GM13976 (cell line): ENCODE measurements at regions not wholly inside any gene's neighbourhood (a gene's known extent, or its start where the extent isn't known, plus 50 kb on each side); places are given as distances from the start of the nearest gene placed in this dataset.
"Not testable (repeated sequence)": the region's sequence is repeated elsewhere in the genome, so short reads cannot be mapped to it uniquely, and the experiment has no call there.

ENCODE experiments used
- DNase-seq: peaks from one replicate; pipeline ENCODE4 v3.0.0; 2012; ENCODE audit warnings: low spot score
- CTCF ChIP-seq: IDR thresholded peaks from 2 replicates; pipeline ENCODE4 v1.5.1; 2012; ENCODE audit warnings: borderline replicate concordance, mild to moderate bottlenecking; ENCODE audit not compliant: insufficient read depth; ENCODE audit errors: extremely low read depth, missing control alignments, control extremely low read depth
- in situ Hi-C: fragments of 300-500 bp; cut with MboI; formaldehyde crosslinking; loops from one replicate; pipeline ENCODE4 v1.12.0; 2022; ENCODE audit warnings: low sequenced_read_pairs, mixed read lengths, inconsistent platforms; ENCODE audit not compliant: unreplicated experiment

GRCh38 chr3:8157640-8158039 is 344.0 kb upstream of the LMCD1 start:
- no peak for TF ChIP-seq CTCF
- in situ Hi-C loops = no loop called here
- DNase-seq = no peak

- no peak for DNase-seq
- in situ Hi-C loops = no loop called here
- no peak for TF ChIP-seq CTCF
These were observed 337.5 kb upstream of the LMCD1 start for GRCh38 chr3:8164145-8164544.

- in situ Hi-C loops = no loop called here
- DNase-seq = no peak
- no peak for TF ChIP-seq CTCF
These were observed 335.6 kb upstream of the LMCD1 start for GRCh38 chr3:8166014-8166413.

GRCh38 chr3:8170971-8171508 is 330.6 kb upstream of the LMCD1 start:
- in situ Hi-C loops = no loop called here
- no peak for TF ChIP-seq CTCF
- no peak for DNase-seq

- no peak for TF ChIP-seq CTCF
- DNase-seq = no peak
- in situ Hi-C loops = no loop called here
These were observed 327.7 kb upstream of the LMCD1 start for GRCh38 chr3:8173892-8174291.

- DNase-seq, in situ Hi-C loops: not testable (repeated sequence)
These were observed 324.7 kb upstream of the LMCD1 start for GRCh38 chr3:8176759-8177483.

- in situ Hi-C loops, DNase-seq: not testable (repeated sequence)
These were observed 323.1 kb upstream of the LMCD1 start for GRCh38 chr3:8178516-8178915.

GRCh38 chr3:8182904-8183303 is 318.7 kb upstream of the LMCD1 start:
- in situ Hi-C loops = no loop called here
- DNase-seq = no peak
- no peak for TF ChIP-seq CTCF
